ENCODE measurements at regions not wholly inside any gene's neighbourhood (a gene's known extent, or its start where the extent isn't known, plus 50 kb on each side); places are given as distances from the start of the nearest gene placed in this dataset.
A peak's percentile ranks its signal among the peaks of the same experiment; 100 is the strongest.
"Not testable (repeated sequence)": the region's sequence is repeated elsewhere in the genome, so short reads cannot be mapped to it uniquely, and the experiment has no call there.

- DNase-seq (ENCODE audit: low read depth in 1 of 2, low spot score in 1 of 2): no peak
- in situ Hi-C loops (cut with HindIII; ENCODE audit: low pct_unique_long_range_greater_than_20kb, low sequenced_read_pairs): no loop called here
- TF ChIP-seq JUND (IDR thresholded peaks at IDR 0.05; ENCODE audit: low read depth): no peak
Observed at GRCh38 chr6:49151033-49151432, 312.0 kb downstream of the MMUT start.

- in situ Hi-C loops (cut with HindIII; ENCODE audit: low pct_unique_long_range_greater_than_20kb, low sequenced_read_pairs): no loop called here
- DNase-seq (ENCODE audit: low read depth in 1 of 2, low spot score in 1 of 2): no peak
Observed at GRCh38 chr6:49145280-49145679, 317.8 kb downstream of the MMUT start.

GRCh38 chr6:49142421-49143151, 320.5 kb downstream of the MMUT start:
- in situ Hi-C loops (cut with HindIII; ENCODE audit: low pct_unique_long_range_greater_than_20kb, low sequenced_read_pairs): no loop called here
- no peak for TF ChIP-seq JUND (IDR thresholded peaks at IDR 0.05; ENCODE audit: low read depth)
- no peak for DNase-seq (ENCODE audit: low read depth in 1 of 2, low spot score in 1 of 2)

More at GRCh38 chr6:49145280-49145679, 317.8 kb downstream of the MMUT start:
- TF ChIP-seq JUND (IDR thresholded peaks at IDR 0.05; ENCODE audit: low read depth): no peak

GRCh38 chr6:49121970-49122369, 341.1 kb downstream of the MMUT start:
- TF ChIP-seq JUND (IDR thresholded peaks at IDR 0.05; ENCODE audit: low read depth): no peak

GRCh38 chr6:49118478-49118877, 344.6 kb downstream of the MMUT start:
- TF ChIP-seq JUND (IDR thresholded peaks at IDR 0.05; ENCODE audit: low read depth): no peak
- in situ Hi-C loops (cut with HindIII; ENCODE audit: low pct_unique_long_range_greater_than_20kb, low sequenced_read_pairs): no loop called here
- no peak for DNase-seq (ENCODE audit: low read depth in 1 of 2, low spot score in 1 of 2)

More at GRCh38 chr6:49121970-49122369, 341.1 kb downstream of the MMUT start:
- in situ Hi-C loops (cut with HindIII; ENCODE audit: low pct_unique_long_range_greater_than_20kb, low sequenced_read_pairs): no loop called here
- no peak for DNase-seq (ENCODE audit: low read depth in 1 of 2, low spot score in 1 of 2)

- in situ Hi-C loops (cut with HindIII; ENCODE audit: low pct_unique_long_range_greater_than_20kb, low sequenced_read_pairs): no loop called here
- no peak for DNase-seq (ENCODE audit: low read depth in 1 of 2, low spot score in 1 of 2)
- TF ChIP-seq JUND (IDR thresholded peaks at IDR 0.05; ENCODE audit: low read depth): no peak
Observed at GRCh38 chr6:49110916-49111315, 352.1 kb downstream of the MMUT start.

GRCh38 chr6:49097664-49098063, 365.4 kb downstream of the MMUT start:
- in situ Hi-C loops (cut with HindIII; ENCODE audit: low pct_unique_long_range_greater_than_20kb, low sequenced_read_pairs); DNase-seq (ENCODE audit: low read depth in 1 of 2, low spot score in 1 of 2): not testable (repeated sequence)

GRCh38 chr6:49097116-49097515, 365.9 kb downstream of the MMUT start:
- no peak for TF ChIP-seq JUND (IDR thresholded peaks at IDR 0.05; ENCODE audit: low read depth)
- in situ Hi-C loops (cut with HindIII; ENCODE audit: low pct_unique_long_range_greater_than_20kb, low sequenced_read_pairs): no loop called here
- DNase-seq (ENCODE audit: low read depth in 1 of 2, low spot score in 1 of 2): no peak

- no peak for TF ChIP-seq JUND (IDR thresholded peaks at IDR 0.05; ENCODE audit: low read depth)
- DNase-seq (ENCODE audit: low read depth in 1 of 2, low spot score in 1 of 2): no peak
- in situ Hi-C loops (cut with HindIII; ENCODE audit: low pct_unique_long_range_greater_than_20kb, low sequenced_read_pairs): no loop called here
Observed at GRCh38 chr6:49088631-49089030, 374.4 kb downstream of the MMUT start.

GRCh38 chr6:49087369-49087768, 375.7 kb downstream of the MMUT start:
- in situ Hi-C loops (cut with HindIII; ENCODE audit: low pct_unique_long_range_greater_than_20kb, low sequenced_read_pairs): no loop called here
- no peak for DNase-seq (ENCODE audit: low read depth in 1 of 2, low spot score in 1 of 2)
- TF ChIP-seq JUND (IDR thresholded peaks at IDR 0.05; ENCODE audit: low read depth): no peak

GRCh38 chr6:49082611-49083010, 380.4 kb downstream of the MMUT start:
- no peak for TF ChIP-seq JUND (IDR thresholded peaks at IDR 0.05; ENCODE audit: low read depth)
- DNase-seq (ENCODE audit: low read depth in 1 of 2, low spot score in 1 of 2): no peak
- in situ Hi-C loops (cut with HindIII; ENCODE audit: low pct_unique_long_range_greater_than_20kb, low sequenced_read_pairs): no loop called here

GRCh38 chr6:49072885-49073620, 390.0 kb downstream of the MMUT start:
- in situ Hi-C loops (cut with HindIII; ENCODE audit: low pct_unique_long_range_greater_than_20kb, low sequenced_read_pairs): no loop called here
- no peak for TF ChIP-seq JUND (IDR thresholded peaks at IDR 0.05; ENCODE audit: low read depth)
- DNase-seq (ENCODE audit: low read depth in 1 of 2, low spot score in 1 of 2): no peak

- peak in 1 of 2 experiments; percentile 11 for DNase-seq (ENCODE audit: low read depth in 1 of 2, low spot score in 1 of 2)
- TF ChIP-seq JUND (IDR thresholded peaks at IDR 0.05; ENCODE audit: low read depth): no peak
- in situ Hi-C loops (cut with HindIII; ENCODE audit: low pct_unique_long_range_greater_than_20kb, low sequenced_read_pairs): no loop called here
Observed at GRCh38 chr6:49072146-49072545, 390.9 kb downstream of the MMUT start.

Measured in T47D (cell line).